ENCODE measurements at regions not wholly inside any gene's neighbourhood (a gene's known extent, or its start where the extent isn't known, plus 50 kb on each side); places are given as distances from the start of the nearest gene placed in this dataset.

DNA sequence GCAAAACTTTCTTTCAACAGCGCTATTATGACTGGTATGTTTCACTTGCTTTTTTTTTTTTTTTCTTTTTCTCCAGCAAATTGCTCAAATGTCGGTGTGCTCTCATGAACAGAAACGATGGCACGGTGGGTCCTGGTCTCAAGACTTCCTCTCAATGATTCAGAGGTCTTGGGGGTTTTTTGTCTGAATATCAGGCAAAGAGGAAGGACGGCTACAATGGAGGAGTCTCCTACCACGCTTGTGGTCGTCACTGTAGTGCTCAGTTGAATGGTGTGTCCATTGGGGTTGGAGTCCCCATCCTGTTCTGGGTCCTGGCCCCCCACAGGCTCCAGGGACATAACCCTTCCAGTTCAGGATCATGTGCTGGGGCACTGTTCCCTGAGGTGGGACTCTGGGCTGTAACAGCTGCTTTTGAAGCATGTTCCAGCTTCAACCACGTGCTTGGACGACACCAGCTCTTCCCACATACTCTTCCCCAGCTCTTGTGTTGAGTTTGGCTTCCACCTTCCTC is 266.7 kb upstream of the KLF6 start:
- ATAC-seq (ENCODE audit: low read depth) (no peak), DNase-seq (no peak)
- POLR2A ChIA-PET, result interaction anchor here (0.5 to 0.7 kb wide), 2 partner anchors 35 to 51 kb away, joined by 3 to 4 read pairs; no protein-coding TSS in a partner anchor
- H3K27ac Mint-ChIP-seq, result no peak overlapping the region
- H3K27me3 Mint-ChIP-seq, result no peaks in the 10 kb centered on the region
- peaks cover 3% of the 10 kb centered on the region for H3K9me3 Mint-ChIP-seq
- H3K36me3 Mint-ChIP-seq, result peaks cover 13% of the 10 kb centered on the region
- no peak overlapping the region for H3K4me3 Mint-ChIP-seq
- peaks cover 7% of the 10 kb centered on the region for H3K4me1 Mint-ChIP-seq

DNA sequence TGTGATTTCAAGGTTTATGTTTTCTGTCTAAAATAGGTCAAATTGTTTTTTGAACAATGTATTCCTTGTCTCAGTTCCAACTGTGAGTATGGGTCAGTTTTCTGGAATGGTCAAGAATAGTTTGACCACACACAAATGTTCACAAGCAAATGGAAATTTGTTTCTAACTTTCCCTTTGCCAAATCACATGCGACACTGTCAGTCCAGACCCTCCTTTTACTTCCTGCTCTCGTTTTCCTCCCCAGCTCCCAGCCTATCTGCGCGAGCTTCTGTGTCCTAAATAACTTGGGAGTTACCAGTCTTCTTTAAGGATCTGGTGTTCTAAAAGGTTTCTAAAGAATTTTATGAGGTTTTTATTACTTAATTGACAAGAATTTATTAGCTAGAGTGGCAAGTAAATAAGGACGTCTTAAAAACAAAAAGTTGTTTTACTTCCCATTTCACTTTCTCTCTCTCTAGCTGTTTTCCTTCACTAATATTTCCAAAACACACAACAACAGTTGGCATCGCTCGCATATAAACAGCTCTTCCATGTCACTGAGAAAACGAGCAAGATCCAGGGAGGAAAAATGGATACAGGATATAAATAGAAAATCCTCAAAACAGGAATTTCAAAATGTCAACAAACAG is 266.1 kb upstream of the KLF6 start:
- no peak for DNase-seq
- Mint-ChIP-seq H3K4me1 (peaks cover 5% of the 10 kb centered on the region), H3K27ac (no peak overlapping the region), H3K4me3 (no peak overlapping the region), H3K36me3 (peaks cover 13% of the 10 kb centered on the region), H3K9me3 (peaks cover 3% of the 10 kb centered on the region), H3K27me3 (no peaks in the 10 kb centered on the region)
- POLR2A ChIA-PET, result interaction anchor here (0.5 to 0.7 kb wide), 2 partner anchors 34 to 51 kb away, joined by 3 to 4 read pairs; no protein-coding TSS in a partner anchor
- no peak for ATAC-seq (ENCODE audit: low read depth)

DNA sequence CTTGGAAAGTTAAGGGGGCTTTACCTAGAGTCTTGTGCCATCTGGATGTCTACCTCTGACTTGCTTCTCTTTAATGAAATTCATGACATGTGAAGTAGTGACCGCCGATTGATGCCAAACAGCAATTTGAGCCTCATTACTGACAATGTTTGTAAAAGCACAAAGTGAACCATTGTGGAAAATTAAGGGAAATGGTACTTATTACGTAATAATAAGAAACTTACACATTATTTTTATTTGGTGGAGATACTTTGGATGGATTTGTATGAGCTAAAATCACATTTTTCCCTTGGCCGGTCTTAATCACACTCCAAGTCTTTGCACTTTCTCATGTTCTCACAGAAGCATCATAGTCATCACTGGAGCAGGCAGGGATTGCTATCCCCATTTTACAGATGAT is 265.1 kb upstream of the KLF6 start:
- no peaks in the 10 kb centered on the region for H3K27me3 Mint-ChIP-seq
- DNase-seq (no peak), ATAC-seq (ENCODE audit: low read depth) (no peak)
- peaks cover 3% of the 10 kb centered on the region for H3K9me3 Mint-ChIP-seq
- POLR2A ChIA-PET, result no interaction called here
- H3K4me1 Mint-ChIP-seq, result peaks cover 5% of the 10 kb centered on the region
- H3K27ac Mint-ChIP-seq, result no peak overlapping the region
- H3K4me3 Mint-ChIP-seq, result no peak overlapping the region
- peaks cover 13% of the 10 kb centered on the region for H3K36me3 Mint-ChIP-seq

DNA sequence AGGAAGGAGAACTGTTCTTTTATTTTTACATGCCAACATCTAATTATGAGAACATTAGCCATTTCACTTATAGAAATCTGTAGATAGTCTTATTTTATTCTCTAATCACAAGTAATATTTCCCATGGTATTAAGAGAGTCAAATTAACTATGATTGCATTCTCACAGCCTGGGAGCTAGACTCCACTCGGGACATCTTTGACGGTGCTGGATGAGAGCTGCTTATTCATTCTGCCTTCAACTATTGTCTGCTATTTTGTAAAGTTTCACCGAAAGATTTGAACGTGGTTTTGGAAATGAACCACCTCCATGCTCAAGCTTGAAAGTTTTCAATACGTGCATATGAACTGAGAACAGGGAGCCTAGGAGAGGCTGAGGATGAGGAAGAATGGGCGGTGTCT is 264.3 kb upstream of the KLF6 start:
- Mint-ChIP-seq H3K4me1 (peaks cover 5% of the 10 kb centered on the region), H3K27ac (no peak overlapping the region), H3K27me3 (no peaks in the 10 kb centered on the region), H3K9me3 (peaks cover 9% of the 10 kb centered on the region), H3K4me3 (no peak overlapping the region), H3K36me3 (peaks cover 14% of the 10 kb centered on the region)
- POLR2A ChIA-PET, result no interaction called here
- ATAC-seq (ENCODE audit: low read depth), result no peak
- no peak for DNase-seq

DNA sequence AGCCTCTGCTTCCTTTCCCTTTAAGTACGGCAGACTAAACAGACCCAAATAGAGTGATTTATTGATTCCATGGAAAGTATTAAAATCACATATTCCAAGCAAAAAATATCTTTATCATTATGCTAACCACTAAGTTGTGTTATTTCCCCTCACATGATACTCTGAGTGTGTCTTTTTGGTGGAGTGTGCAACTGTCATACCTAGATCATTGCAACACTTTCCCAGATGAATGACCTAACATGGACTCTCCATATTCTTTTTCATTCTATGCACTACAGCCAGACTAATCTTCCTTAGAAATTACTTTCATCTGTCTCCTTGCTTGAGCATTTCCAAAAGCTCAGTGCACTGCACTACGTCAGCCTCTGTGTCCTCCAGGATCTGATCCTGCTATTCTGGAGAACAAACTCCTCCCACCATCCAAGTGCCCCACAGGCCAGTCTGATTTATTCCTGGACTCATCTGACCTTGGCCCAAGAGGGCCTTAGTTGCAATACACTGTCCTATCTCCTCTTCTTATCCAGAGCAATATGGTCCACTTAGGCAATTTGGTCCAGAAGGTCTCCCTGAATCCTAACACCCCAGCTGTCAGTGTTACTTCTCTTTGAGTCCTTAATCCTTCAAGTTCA is 263.3 kb upstream of the KLF6 start:
- POLR2A ChIA-PET, result interaction anchor here (1.7 kb wide), 1 partner anchor 11 kb away, joined by 7 read pairs; no protein-coding TSS in a partner anchor
- H3K4me3 Mint-ChIP-seq, result no peak overlapping the region
- ATAC-seq (ENCODE audit: low read depth) (no peak), DNase-seq (no peak)
- no peak overlapping the region for H3K27ac Mint-ChIP-seq
- H3K9me3 Mint-ChIP-seq, result peaks cover 9% of the 10 kb centered on the region
- H3K4me1 Mint-ChIP-seq, result peaks cover 5% of the 10 kb centered on the region
- peaks cover 12% of the 10 kb centered on the region for H3K36me3 Mint-ChIP-seq
- no peaks in the 10 kb centered on the region for H3K27me3 Mint-ChIP-seq

DNA sequence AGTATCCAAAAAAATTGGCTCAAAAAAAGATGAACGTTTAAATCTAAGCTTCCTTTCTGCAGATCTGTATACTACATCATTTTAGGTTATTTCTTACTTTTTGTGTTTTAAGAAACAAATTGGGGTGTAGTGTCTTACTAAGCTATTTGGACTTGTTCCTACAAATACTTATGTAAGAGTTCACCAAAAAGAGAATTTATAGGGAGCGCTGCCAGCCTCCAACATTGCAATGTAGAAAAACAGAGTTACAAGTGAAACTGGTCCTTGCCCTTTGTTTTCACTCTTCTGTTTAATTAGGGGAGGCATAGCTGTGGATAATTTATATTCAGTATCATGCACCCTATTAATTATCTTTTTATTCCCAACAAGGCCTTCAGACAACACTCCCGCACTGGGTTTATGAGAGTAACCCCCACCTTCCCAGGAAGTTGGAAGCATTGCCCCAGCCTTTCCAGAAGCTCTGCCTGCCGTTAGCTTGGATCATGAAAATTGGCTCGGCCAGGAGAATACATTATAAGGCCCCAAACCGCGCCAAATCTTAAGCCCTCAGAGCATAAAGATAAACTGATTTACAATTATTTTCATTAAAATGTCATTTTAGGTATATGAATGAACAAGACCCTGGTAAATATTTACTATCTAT is 261.8 kb upstream of the KLF6 start:
- peaks cover 17% of the 10 kb centered on the region for H3K9me3 Mint-ChIP-seq
- H3K27ac Mint-ChIP-seq, result no peak overlapping the region
- ATAC-seq (ENCODE audit: low read depth) (no peak), DNase-seq (no peak)
- H3K4me3 Mint-ChIP-seq, result no peak overlapping the region
- no peaks in the 10 kb centered on the region for H3K27me3 Mint-ChIP-seq
- peaks cover 3% of the 10 kb centered on the region for H3K4me1 Mint-ChIP-seq
- POLR2A ChIA-PET, result interaction anchor here (0.6 to 1.7 kb wide), 3 partner anchors 12 to 29 kb away, joined by 3 to 7 read pairs (median 3); no protein-coding TSS in a partner anchor
- peaks cover 20% of the 10 kb centered on the region for H3K36me3 Mint-ChIP-seq

DNA sequence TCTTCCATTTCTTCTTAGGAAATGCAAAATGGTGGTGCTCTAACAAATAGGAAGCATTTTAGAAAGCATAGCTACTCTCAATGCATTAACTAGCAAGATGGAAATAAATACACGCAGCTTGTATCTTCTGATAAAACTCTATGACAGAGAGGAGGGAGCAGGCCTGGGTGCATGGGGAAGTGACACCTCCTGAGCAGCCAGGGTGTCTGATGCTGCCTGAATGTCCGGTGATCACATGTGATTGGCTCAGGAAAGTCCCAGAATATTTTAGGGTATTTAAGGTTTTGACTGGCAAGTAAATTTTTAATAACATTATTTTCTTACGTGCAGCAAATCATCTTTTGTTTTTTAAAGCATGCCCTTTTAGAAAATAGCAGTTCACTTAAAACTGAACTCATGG is 261.0 kb upstream of the KLF6 start:
- POLR2A ChIA-PET, result interaction anchor here (1.2 kb wide), 1 partner anchor 11 kb away, joined by 3 read pairs; no protein-coding TSS in a partner anchor
- Mint-ChIP-seq H3K36me3 (peaks cover 21% of the 10 kb centered on the region), H3K27ac (peak overlapping the region; percentile 60), H3K9me3 (peaks cover 19% of the 10 kb centered on the region), H3K4me3 (no peak overlapping the region), H3K4me1 (no peaks in the 10 kb centered on the region), H3K27me3 (no peaks in the 10 kb centered on the region)
- DNase-seq (no peak), ATAC-seq (ENCODE audit: low read depth) (no peak)

DNA sequence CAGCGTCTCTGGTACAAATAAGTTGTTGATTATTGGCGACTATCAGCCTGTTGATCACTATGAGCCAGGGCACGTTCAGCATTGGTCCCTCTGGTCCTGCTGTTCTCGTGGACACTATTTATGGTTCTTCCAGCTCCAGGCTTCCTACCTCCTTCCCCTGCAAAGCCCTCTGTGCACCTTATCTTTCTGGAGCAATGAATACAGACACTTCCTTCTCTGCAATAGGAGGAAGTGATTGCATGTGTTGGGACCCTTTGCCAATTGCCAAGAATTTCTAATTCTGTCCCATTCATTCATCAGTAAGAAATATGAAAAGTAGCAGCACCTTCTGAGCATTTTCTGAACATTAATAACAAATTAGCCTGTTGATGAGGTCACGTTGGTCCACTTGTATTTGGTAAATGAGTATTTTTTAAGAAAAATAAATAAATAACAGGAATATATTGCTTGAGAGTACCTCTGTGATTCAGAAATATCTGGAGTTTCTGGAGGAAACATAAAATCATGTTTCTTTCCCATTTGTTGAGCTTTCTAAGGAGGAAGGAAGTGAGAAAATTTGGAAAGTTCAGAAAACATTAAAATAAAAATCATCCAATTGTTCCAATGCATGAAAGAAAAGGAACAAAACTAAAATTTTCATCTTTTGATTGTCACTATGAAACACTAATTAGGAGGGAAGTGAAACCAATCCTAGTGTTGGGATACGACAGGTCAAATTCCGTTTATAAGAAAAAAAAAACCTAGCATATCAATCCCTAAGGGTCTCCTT is 259.1 kb upstream of the KLF6 start:
- Mint-ChIP-seq H3K9me3 (peaks cover 20% of the 10 kb centered on the region), H3K27ac (no peak overlapping the region), H3K36me3 (peaks cover 25% of the 10 kb centered on the region), H3K4me1 (no peaks in the 10 kb centered on the region), H3K27me3 (no peaks in the 10 kb centered on the region), H3K4me3 (no peak overlapping the region)
- DNase-seq (no peak), ATAC-seq (ENCODE audit: low read depth) (no peak)
- POLR2A ChIA-PET, result no interaction called here

DNA sequence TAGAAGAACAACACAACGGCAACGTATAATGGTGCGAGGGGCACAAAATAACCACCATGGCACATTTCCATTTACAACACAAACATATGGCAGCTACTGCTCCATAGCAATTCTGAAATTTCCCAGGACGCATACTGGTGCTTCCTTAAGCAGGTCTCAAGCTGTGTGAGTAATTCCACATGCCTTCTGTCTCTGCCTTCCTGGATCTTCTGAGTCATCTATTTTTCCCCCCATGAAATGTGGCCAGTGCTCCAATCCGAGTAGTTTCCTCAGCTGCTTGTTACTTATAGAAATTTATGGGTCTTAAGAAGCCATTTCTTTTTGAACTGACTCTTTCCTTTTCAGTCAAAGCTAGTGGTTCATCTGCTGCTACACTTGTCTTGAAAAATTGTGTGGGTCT is 256.6 kb upstream of the KLF6 start:
- peaks cover 20% of the 10 kb centered on the region for H3K9me3 Mint-ChIP-seq
- POLR2A ChIA-PET, result no interaction called here
- H3K4me1 Mint-ChIP-seq, result peaks cover 6% of the 10 kb centered on the region
- H3K4me3 Mint-ChIP-seq, result no peak overlapping the region
- peaks cover 2% of the 10 kb centered on the region for H3K27me3 Mint-ChIP-seq
- no peak for DNase-seq
- H3K27ac Mint-ChIP-seq, result no peak overlapping the region
- H3K36me3 Mint-ChIP-seq, result peaks cover 24% of the 10 kb centered on the region
- no peak for ATAC-seq (ENCODE audit: low read depth)

DNA sequence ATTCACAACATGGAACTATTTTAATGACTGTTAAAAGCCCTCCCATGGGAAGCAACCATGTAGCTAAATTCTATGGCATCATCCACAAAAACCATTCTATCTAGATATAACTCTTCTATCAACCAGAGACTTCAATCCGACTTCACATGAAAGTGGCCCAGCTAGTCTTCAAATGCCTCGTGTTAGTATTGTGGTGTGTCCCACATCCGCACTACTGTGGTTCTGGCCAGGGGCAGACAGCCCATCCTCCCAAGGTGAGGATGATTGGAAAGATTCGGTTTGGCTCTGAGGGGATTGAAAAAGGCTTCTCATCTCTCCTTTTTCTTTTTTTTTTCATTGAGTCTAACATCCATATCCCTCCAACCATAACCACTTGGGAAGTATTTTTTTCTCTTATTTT is 253.0 kb upstream of the KLF6 start:
- POLR2A ChIA-PET, result interaction anchor here (2.3 kb wide), 1 partner anchor 253 kb away, joined by 7 read pairs; the partner anchor contains the start of gene KLF6
- ATAC-seq (ENCODE audit: low read depth) (no peak), DNase-seq (no peak)
- Mint-ChIP-seq H3K9me3 (peaks cover 15% of the 10 kb centered on the region), H3K4me1 (peaks cover 32% of the 10 kb centered on the region), H3K4me3 (no peak overlapping the region), H3K36me3 (peaks cover 21% of the 10 kb centered on the region), H3K27ac (no peak overlapping the region), H3K27me3 (peaks cover 2% of the 10 kb centered on the region)

DNA sequence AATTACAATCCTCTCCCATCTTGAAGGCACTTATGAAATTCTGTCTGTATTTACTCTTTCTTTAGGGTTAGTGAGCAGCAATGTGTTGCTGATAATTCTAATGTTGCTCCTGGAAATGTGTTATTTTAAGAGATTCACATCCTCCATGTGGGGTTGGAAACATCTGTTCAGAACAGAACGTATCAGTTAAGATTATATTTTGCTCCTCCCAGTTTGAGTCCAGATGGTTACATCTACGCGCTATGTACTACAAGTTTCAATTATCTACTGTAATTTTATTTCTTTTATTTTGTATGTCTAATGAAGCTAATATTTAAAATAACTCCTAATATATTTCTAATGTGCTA is 250.6 kb upstream of the KLF6 start:
- H3K9me3 Mint-ChIP-seq, result peaks cover 2% of the 10 kb centered on the region
- H3K27ac Mint-ChIP-seq, result peak overlapping the region; percentile 96
- peaks cover 6% of the 10 kb centered on the region for H3K36me3 Mint-ChIP-seq
- no peak for ATAC-seq (ENCODE audit: low read depth)
- DNase-seq, result no peak
- H3K27me3 Mint-ChIP-seq, result peaks cover 2% of the 10 kb centered on the region
- H3K4me1 Mint-ChIP-seq, result peaks cover 41% of the 10 kb centered on the region
- POLR2A ChIA-PET, result interaction anchor here (1.2 to 1.7 kb wide), 5 partner anchors 11 to 96 kb away, joined by 3 to 9 read pairs (median 4); no protein-coding TSS in a partner anchor
- H3K4me3 Mint-ChIP-seq, result peak overlapping the region; percentile 82

DNA sequence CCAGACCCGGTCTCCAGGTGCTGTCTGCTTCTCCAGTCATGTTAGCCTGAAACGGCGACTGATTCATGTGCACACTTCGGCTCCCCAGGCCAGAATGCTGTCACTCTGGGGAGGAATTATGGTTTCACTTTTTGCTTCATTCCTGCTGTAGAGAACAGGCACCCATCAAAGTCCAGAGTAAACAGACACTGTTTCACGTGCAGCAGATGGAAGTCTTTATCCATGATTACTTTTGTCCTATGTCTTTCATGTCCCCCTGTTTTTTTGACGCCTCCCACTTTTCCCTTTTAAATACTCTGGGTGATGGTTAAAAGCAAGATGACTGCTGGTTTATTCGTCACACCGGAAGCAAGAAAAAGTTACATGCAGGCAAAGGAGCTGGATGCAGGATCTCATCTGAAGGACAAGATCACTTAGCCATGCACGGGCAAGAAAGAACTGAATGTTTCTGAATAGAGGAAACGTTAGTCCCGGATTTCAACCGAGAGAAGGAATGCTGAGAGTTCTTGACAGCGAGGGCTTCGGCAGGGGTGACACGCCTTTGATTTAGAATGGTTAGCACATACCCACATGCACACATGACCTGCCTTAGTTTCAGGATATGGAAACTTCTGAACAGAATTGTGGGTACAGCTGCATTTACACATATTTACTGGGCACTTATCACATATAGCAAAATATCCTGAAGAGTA is 250.0 kb upstream of the KLF6 start:
- H3K27ac Mint-ChIP-seq, result peak overlapping the region; percentile 96
- POLR2A ChIA-PET, result interaction anchor here (1.2 to 1.7 kb wide), 4 partner anchors 12 to 96 kb away, joined by 3 to 9 read pairs (median 6); no protein-coding TSS in a partner anchor
- DNase-seq (peak; percentile 39), ATAC-seq (ENCODE audit: low read depth) (peak; percentile 74)
- peaks cover 2% of the 10 kb centered on the region for H3K27me3 Mint-ChIP-seq
- peaks cover 3% of the 10 kb centered on the region for H3K36me3 Mint-ChIP-seq
- peak overlapping the region; percentile 82 for H3K4me3 Mint-ChIP-seq
- H3K4me1 Mint-ChIP-seq, result peaks cover 41% of the 10 kb centered on the region
- no peaks in the 10 kb centered on the region for H3K9me3 Mint-ChIP-seq
